GM12864 (cell line): ENCODE measurements at regions not wholly inside any gene's neighbourhood (a gene's known extent, or its start where the extent isn't known, plus 50 kb on each side); places are given as distances from the start of the nearest gene placed in this dataset.
"Not testable (repeated sequence)": the region's sequence is repeated elsewhere in the genome, so short reads cannot be mapped to it uniquely, and the experiment has no call there.

Source experiments
- DNase-seq: peaks from one replicate; pipeline ENCODE4 v3.0.0-alpha.2; 2011; ENCODE audit warnings: low read depth
- H3K4me3 ChIP-seq: 2 replicates; pipeline ENCODE4 v1.5.1; 2011; ENCODE audit warnings: mild to moderate bottlenecking, low read depth, low read length, control low read depth
- CTCF ChIP-seq: IDR thresholded peaks from 2 replicates; pipeline ENCODE4 v1.5.1; 2011; ENCODE audit warnings: low read depth, mild to moderate bottlenecking, moderate library complexity, low read length, control low read depth, inconsistent platforms; ENCODE audit errors: missing control alignments

GRCh38 chr3:75506603-75507002 lies 157.5 kb upstream of the FRG2C start:
- DNase-seq: no peak
- no peak overlapping the region for H3K4me3 ChIP-seq
- no peak for TF ChIP-seq CTCF

- H3K4me3 ChIP-seq, DNase-seq: not testable (repeated sequence)
Measured at GRCh38 chr3:75507956-75508355, 156.2 kb upstream of the FRG2C start.

DNA sequence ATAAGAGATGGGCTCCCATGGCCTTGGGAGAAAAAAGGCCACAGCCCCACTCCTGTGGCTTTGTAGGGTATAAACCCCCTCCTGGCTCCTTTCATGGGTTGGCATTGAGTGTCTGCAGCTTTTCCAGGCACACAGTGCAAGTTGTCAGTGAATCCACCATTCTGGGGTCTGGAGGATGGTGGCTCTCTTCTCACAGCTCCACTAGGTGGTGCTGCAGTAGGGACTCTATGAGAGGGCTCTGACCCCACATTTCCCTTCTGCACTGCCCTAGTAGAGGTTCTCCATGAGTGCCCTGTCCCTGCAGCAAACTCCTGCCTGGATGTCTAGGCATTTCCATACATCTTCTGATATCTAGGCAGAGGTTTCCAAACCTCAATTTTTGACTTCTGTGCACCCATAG lies 136.5 kb upstream of the FRG2C start:
- DNase-seq, H3K4me3 ChIP-seq: not testable (repeated sequence)

DNA sequence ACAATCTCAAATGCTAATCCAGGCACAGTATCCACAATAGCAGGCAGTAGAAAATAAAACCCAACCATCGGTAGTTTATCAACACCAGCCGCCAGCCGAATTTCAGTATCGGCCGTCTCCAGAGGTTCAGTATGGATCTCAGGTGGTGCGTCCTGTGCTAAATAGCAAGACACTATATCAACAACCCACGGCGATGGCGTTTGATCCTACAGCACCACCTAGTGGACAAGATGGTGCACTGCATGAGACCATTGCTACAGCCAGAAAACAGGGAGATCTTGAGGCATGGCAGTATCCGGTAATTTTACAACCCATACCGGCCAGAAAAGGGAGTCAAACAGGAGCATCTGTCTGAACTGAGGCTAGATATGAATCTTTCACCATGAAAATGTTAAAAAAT lies 112.0 kb upstream of the FRG2C start:
- DNase-seq, H3K4me3 ChIP-seq: not testable (repeated sequence)

GRCh38 chr3:75564427-75564826 lies 99.7 kb upstream of the FRG2C start:
- H3K4me3 ChIP-seq, DNase-seq: not testable (repeated sequence)

DNA sequence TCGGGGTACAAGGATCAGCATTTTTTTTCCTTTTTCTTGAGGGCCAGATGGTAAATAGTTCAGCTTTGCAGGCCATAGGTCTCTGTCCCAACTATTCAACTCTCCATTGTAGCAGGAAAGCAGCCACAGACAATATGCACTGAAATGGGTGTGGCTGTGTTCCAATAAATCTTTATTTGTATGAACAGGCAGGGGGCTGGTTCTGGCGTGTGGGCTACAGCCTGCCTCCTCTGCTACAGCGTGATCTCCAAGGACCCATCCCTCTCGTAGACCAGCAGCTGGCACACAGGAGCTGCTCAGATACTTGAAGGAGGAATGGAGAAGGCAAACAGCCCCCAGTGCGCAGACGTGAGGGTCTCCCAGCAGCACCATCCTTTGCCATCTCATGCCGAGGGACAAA lies 91.8 kb upstream of the FRG2C start:
- not testable (repeated sequence) for DNase-seq, H3K4me3 ChIP-seq

GRCh38 chr3:75579091-75579490 lies 85.0 kb upstream of the FRG2C start:
- H3K4me3 ChIP-seq, DNase-seq: not testable (repeated sequence)

DNA sequence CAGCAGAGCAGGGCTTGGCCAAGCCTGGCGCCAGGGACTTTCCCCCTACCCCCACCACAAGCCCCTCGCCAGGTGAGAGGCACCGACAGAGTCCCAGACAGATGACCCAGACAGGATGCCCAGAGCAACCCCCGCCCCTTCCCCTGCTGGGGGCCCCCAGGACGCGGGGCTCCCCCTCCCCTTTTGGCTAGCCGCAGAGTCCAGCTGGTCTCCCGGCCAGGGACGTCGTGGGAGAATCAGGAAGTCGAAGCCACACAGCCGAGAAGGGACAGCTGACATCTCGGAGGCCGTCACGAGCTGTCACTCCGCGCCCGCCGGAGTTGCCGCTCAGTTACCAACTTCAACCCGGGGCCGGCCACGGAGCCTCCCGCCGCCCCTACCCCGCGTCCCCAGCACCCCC lies 84.6 kb upstream of the FRG2C start:
- H3K4me3 ChIP-seq, DNase-seq: not testable (repeated sequence)

GRCh38 chr3:75579981-75580782 lies 83.9 kb upstream of the FRG2C start:
- not testable (repeated sequence) for H3K4me3 ChIP-seq, DNase-seq

DNA sequence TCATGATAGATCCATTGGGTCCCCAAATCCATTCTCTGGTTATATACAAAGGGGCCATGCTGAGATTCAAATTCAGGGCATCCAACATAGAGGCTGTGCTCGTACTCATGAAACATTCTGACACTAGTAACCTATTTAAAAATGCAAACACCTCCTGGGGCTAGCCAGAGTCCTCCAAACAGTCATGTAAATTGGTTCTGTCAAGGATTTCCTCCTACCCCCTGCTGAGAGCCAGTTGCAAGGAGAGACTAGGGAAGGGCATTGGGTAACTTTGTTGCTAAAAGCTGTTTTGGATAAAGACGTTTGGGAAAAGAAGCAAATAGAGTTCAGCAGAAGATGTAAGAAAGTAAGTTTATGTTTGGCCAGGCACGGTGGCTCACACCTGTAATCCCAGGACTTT lies 81.6 kb upstream of the FRG2C start:
- DNase-seq, H3K4me3 ChIP-seq: not testable (repeated sequence)

DNA sequence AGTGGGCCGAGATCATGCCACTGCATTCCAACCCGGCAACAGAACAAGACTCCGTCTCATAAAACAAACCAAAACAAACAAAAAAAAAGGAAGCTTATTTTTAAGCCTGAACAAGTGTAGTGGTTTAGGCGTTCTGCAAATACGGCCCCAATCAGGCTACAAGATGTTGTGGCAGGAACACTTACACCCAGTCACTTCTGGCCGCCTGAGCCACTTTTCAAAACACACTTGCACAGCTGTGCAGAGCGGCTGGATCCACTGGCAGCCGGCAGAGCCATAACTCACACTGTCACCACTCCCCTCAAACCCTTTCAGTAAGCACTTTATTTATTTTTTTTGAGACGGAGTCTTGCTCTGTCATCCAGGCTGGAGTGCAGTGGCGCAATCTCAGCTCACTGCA lies 81.0 kb upstream of the FRG2C start:
- DNase-seq, H3K4me3 ChIP-seq: not testable (repeated sequence)

DNA sequence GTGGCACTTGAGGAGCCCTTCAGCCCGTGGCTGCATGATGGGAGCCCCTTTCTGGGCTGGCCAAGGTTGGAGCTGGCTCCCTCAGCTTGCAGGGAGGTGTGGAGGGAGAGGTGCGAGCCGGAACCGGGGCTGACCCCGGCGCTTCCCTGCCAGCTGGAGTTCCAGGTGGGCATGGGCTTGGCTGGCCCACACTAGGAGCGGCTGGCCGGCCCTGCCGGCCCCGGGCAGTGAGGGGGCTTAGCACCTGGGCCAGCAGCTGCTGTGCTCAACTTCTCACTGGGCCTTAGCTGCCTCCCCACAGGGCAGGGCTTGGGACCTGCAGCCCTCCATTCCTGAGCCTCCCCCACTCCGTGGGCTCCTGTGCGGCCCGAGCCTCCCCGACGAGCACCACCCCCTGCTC lies 76.4 kb upstream of the FRG2C start:
- H3K4me3 ChIP-seq, DNase-seq: not testable (repeated sequence)

- H3K4me3 ChIP-seq, DNase-seq: not testable (repeated sequence)
Measured at GRCh38 chr3:75590382-75590781, 73.7 kb upstream of the FRG2C start.

GRCh38 chr3:75604286-75604934 lies 59.7 kb upstream of the FRG2C start:
- H3K4me3 ChIP-seq, DNase-seq: not testable (repeated sequence)

GRCh38 chr3:75607996-75608395 lies 56.1 kb upstream of the FRG2C start:
- DNase-seq, H3K4me3 ChIP-seq: not testable (repeated sequence)

GRCh38 chr3:75609598-75609997 lies 54.5 kb upstream of the FRG2C start:
- not testable (repeated sequence) for DNase-seq, H3K4me3 ChIP-seq
